Urinary bladder (tissue), 3 donors: ENCODE measurements at regions not wholly inside any gene's neighbourhood (a gene's known extent, or its start where the extent isn't known, plus 50 kb on each side); places are given as distances from the start of the nearest gene placed in this dataset.
A peak's percentile ranks its signal among the peaks of the same experiment; 100 is the strongest.
"Not testable (repeated sequence)": the region's sequence is repeated elsewhere in the genome, so short reads cannot be mapped to it uniquely, and the experiment has no call there.

Experiments
- DNase-seq: peaks from one replicate; pipeline ENCODE4 v3.0.0-alpha.2; 2015; ENCODE audit errors: extremely low spot score
- H3K27ac ChIP-seq: one replicate; pipeline ENCODE4 v1.5.1; 2013; ENCODE audit warnings: low read depth, mild to moderate bottlenecking, moderate library complexity
- H3K36me3 ChIP-seq: one replicate; pipeline ENCODE4 v1.6.1; 2013; ENCODE audit warnings: mild to moderate bottlenecking, moderate library complexity; ENCODE audit not compliant: insufficient read depth
- H3K4me1 ChIP-seq: one replicate; pipeline ENCODE4 v1.6.1; 2013; ENCODE audit warnings: mild to moderate bottlenecking, moderate library complexity; ENCODE audit not compliant: insufficient read depth
- H3K4me3 ChIP-seq: one replicate; pipeline ENCODE4 v1.5.1; 2013; ENCODE audit warnings: low read depth, low read length
- WGBS: extraction: QIAGEN DNeasy Blood & Tissue Kit; methylation state at CpG from one replicate; pipeline ENCODE4 v1.1.7; 2013; 5-methylcytosine and 5-hydroxymethylcytosine counted together
- donor health status: healthy with polysubstance abuse.
- donor health status: healthy.

- Histone ChIP-seq H3K27ac (no peak overlapping the region), H3K4me3 (no peak overlapping the region), H3K36me3 (no peaks in the 10 kb centered on the region), H3K4me1 (no peaks in the 10 kb centered on the region)
- WGBS: 41% methylated on average over 4 of the region's 4 CpGs
- DNase-seq: peak; percentile 25
These were observed 366.8 kb upstream of the GBE1 start for GRCh38 chr3:82128271-82128670.

GRCh38 chr3:82122554-82123345 is 361.3 kb upstream of the GBE1 start:
- DNase-seq: no peak
- 70% methylated on average over 7 of the region's 7 CpGs for WGBS
- no peaks in the 10 kb centered on the region for H3K36me3 ChIP-seq

GRCh38 chr3:82114589-82114988 is 353.1 kb upstream of the GBE1 start:
- WGBS: 82% methylated on average over 6 of the region's 6 CpGs
- no peak overlapping the region for H3K4me3 ChIP-seq
- no peaks in the 10 kb centered on the region for H3K36me3 ChIP-seq
- H3K27ac ChIP-seq: no peak overlapping the region
- DNase-seq: no peak
- no peaks in the 10 kb centered on the region for H3K4me1 ChIP-seq

More at GRCh38 chr3:82122554-82123345, 361.3 kb upstream of the GBE1 start:
- H3K4me1 ChIP-seq: no peaks in the 10 kb centered on the region
- no peak overlapping the region for H3K4me3 ChIP-seq
- H3K27ac ChIP-seq: no peak overlapping the region

- H3K27ac ChIP-seq, H3K4me1 ChIP-seq, H3K4me3 ChIP-seq, H3K36me3 ChIP-seq, DNase-seq: not testable (repeated sequence)
- 93% methylated on average over 14 of the region's 14 CpGs for WGBS
These were observed 349.3 kb upstream of the GBE1 start for GRCh38 chr3:82110721-82111120.

- H3K4me1 ChIP-seq: no peaks in the 10 kb centered on the region
- H3K27ac ChIP-seq: no peak overlapping the region
- DNase-seq: no peak
- H3K36me3 ChIP-seq: no peaks in the 10 kb centered on the region
- WGBS: 83% methylated on average over 1 of the region's 1 CpG
- H3K4me3 ChIP-seq: no peak overlapping the region
These were observed 341.8 kb upstream of the GBE1 start for GRCh38 chr3:82103241-82103640.

GRCh38 chr3:82100378-82100777 is 338.9 kb upstream of the GBE1 start:
- H3K4me3 ChIP-seq: no peak overlapping the region

GRCh38 chr3:82093641-82094040 is 332.2 kb upstream of the GBE1 start:
- Histone ChIP-seq H3K36me3 (no peaks in the 10 kb centered on the region), H3K4me1 (no peaks in the 10 kb centered on the region), H3K27ac (no peak overlapping the region), H3K4me3 (no peak overlapping the region)
- DNase-seq: no peak
- WGBS: 88% methylated on average over 3 of the region's 3 CpGs

More at GRCh38 chr3:82100378-82100777, 338.9 kb upstream of the GBE1 start:
- Histone ChIP-seq H3K4me1 (no peaks in the 10 kb centered on the region), H3K36me3 (no peaks in the 10 kb centered on the region), H3K27ac (no peak overlapping the region)
- WGBS: 58% methylated on average over 3 of the region's 3 CpGs
- no peak for DNase-seq

GRCh38 chr3:82088749-82089148 is 327.3 kb upstream of the GBE1 start:
- 76% methylated on average over 3 of the region's 3 CpGs for WGBS
- H3K4me1 ChIP-seq: no peaks in the 10 kb centered on the region
- DNase-seq: no peak
- no peak overlapping the region for H3K4me3 ChIP-seq
- no peak overlapping the region for H3K27ac ChIP-seq
- no peaks in the 10 kb centered on the region for H3K36me3 ChIP-seq

- Histone ChIP-seq H3K4me3 (no peak overlapping the region), H3K4me1 (no peaks in the 10 kb centered on the region), H3K27ac (no peak overlapping the region), H3K36me3 (no peaks in the 10 kb centered on the region)
- WGBS: 61% methylated on average over 2 of the region's 2 CpGs
- DNase-seq: no peak
These were observed 326.5 kb upstream of the GBE1 start for GRCh38 chr3:82087958-82088357.

- Histone ChIP-seq H3K27ac (no peak overlapping the region), H3K36me3 (no peaks in the 10 kb centered on the region), H3K4me3 (no peak overlapping the region), H3K4me1 (no peaks in the 10 kb centered on the region)
- WGBS: 70% methylated on average over 5 of the region's 5 CpGs
- no peak for DNase-seq
These were observed 324.5 kb upstream of the GBE1 start for GRCh38 chr3:82085851-82086475.

GRCh38 chr3:82085356-82085755 is 323.9 kb upstream of the GBE1 start:
- H3K4me1 ChIP-seq: no peaks in the 10 kb centered on the region
- H3K36me3 ChIP-seq: no peaks in the 10 kb centered on the region
- DNase-seq: no peak
- no peak overlapping the region for H3K27ac ChIP-seq
- 74% methylated on average over 3 of the region's 3 CpGs for WGBS
- no peak overlapping the region for H3K4me3 ChIP-seq

GRCh38 chr3:82084824-82085223 is 323.4 kb upstream of the GBE1 start:
- Histone ChIP-seq H3K4me1 (no peaks in the 10 kb centered on the region), H3K27ac (no peak overlapping the region), H3K36me3 (no peaks in the 10 kb centered on the region), H3K4me3 (no peak overlapping the region)
- DNase-seq: no peak
- 39% methylated on average over 1 of the region's 1 CpG for WGBS

- Histone ChIP-seq H3K27ac (no peak overlapping the region), H3K4me3 (no peak overlapping the region), H3K36me3 (no peaks in the 10 kb centered on the region), H3K4me1 (no peaks in the 10 kb centered on the region)
- no peak for DNase-seq
These were observed 321.4 kb upstream of the GBE1 start for GRCh38 chr3:82082796-82083195.

GRCh38 chr3:82081351-82081750 is 319.9 kb upstream of the GBE1 start:
- 78% methylated on average over 2 of the region's 2 CpGs for WGBS
- no peak overlapping the region for H3K4me3 ChIP-seq
- DNase-seq: no peak

More at GRCh38 chr3:82081351-82081750, 319.9 kb upstream of the GBE1 start:
- Histone ChIP-seq H3K36me3 (no peaks in the 10 kb centered on the region), H3K4me1 (no peaks in the 10 kb centered on the region), H3K27ac (no peak overlapping the region)
